GM23338 (cell line): ENCODE measurements at regions not wholly inside any gene's neighbourhood (a gene's known extent, or its start where the extent isn't known, plus 50 kb on each side); places are given as distances from the start of the nearest gene placed in this dataset.

Source experiments
- ATAC-seq: fragments of 200-7000 bp; cut with Tn5 transposase; 3 replicates; pipeline ENCODE4 v1.9.1; 2020
- DNase-seq: peaks from one replicate; pipeline ENCODE4 v3.0.0-alpha.2; 2015; ENCODE audit warnings: low spot score
- H2AFZ ChIP-seq: fragments of 200-600 bp; sonication (generic); 2 replicates; pipeline ENCODE4 v1.8.0; 2016; ENCODE audit warnings: antibody characterized with exemption, mild to moderate bottlenecking, moderate library complexity
- H3F3A ChIP-seq: fragments of 200-600 bp; sonication (generic); replicated peaks from 2 replicates; pipeline ENCODE4 v1.8.0; 2017; ENCODE audit warnings: antibody characterized with exemption, mixed run types, low read depth
- H3K27ac ChIP-seq: fragments of 200-600 bp; sonication (generic); 2 replicates; pipeline ENCODE4 v1.6.1; 2016; ENCODE audit warnings: low read depth
- H3K27me3 ChIP-seq: fragments of 200-600 bp; sonication (generic); 2 replicates; pipeline ENCODE4 v1.8.0; 2016; ENCODE audit warnings: mild to moderate bottlenecking, mixed run types, moderate library complexity; ENCODE audit not compliant: insufficient read depth
- H3K36me3 ChIP-seq: fragments of 200-600 bp; sonication (generic); 2 replicates; pipeline ENCODE4 v1.8.0; 2016; ENCODE audit warnings: mild to moderate bottlenecking; ENCODE audit not compliant: insufficient read depth
- H3K4me1 ChIP-seq: fragments of 200-600 bp; sonication (generic); 2 replicates; pipeline ENCODE4 v1.8.0; 2016; ENCODE audit warnings: mild to moderate bottlenecking, moderate library complexity; ENCODE audit not compliant: insufficient read depth
- H3K4me2 ChIP-seq: fragments of 200-600 bp; sonication (generic); 2 replicates; pipeline ENCODE4 v1.7.1; 2017; ENCODE audit warnings: mixed run types
- H3K4me3 ChIP-seq: fragments of 200-600 bp; sonication (generic); 2 replicates; pipeline ENCODE4 v1.6.1; 2016; ENCODE audit warnings: mixed run types
- H3K79me2 ChIP-seq: fragments of 200-600 bp; sonication (generic); replicated peaks from 2 replicates; pipeline ENCODE4 v1.8.0; 2017; ENCODE audit warnings: mild to moderate bottlenecking; ENCODE audit not compliant: insufficient read depth
- H3K9me2 ChIP-seq: fragments of 200-600 bp; sonication (generic); 2 replicates; pipeline ENCODE4 v1.8.0; 2017; ENCODE audit not compliant: insufficient read depth
- H4K20me1 ChIP-seq: fragments of 200-600 bp; sonication (generic); replicated peaks from 2 replicates; pipeline ENCODE4 v1.8.0; 2017; ENCODE audit warnings: mild to moderate bottlenecking; ENCODE audit not compliant: insufficient read depth
- H3K27ac Mint-ChIP-seq: 2 replicates; pipeline ENCODE4 v1.8.0; 2020; ENCODE audit warnings: inconsistent platforms, mild to moderate bottlenecking, moderate library complexity, mixed read lengths
- H3K27me3 Mint-ChIP-seq: 3 replicates; pipeline ENCODE4 v1.8.0; 2022; ENCODE audit warnings: low read depth, mild to moderate bottlenecking, moderate library complexity, mixed read lengths, inconsistent platforms; ENCODE audit not compliant: insufficient read depth, poor library complexity
- H3K36me3 Mint-ChIP-seq: 3 replicates; pipeline ENCODE4 v1.8.0; 2021; ENCODE audit warnings: low read depth, mild to moderate bottlenecking, inconsistent platforms, moderate library complexity, mixed read lengths
- H3K4me1 Mint-ChIP-seq: 3 replicates; pipeline ENCODE4 v1.8.0; 2020; ENCODE audit warnings: mild to moderate bottlenecking, inconsistent platforms, mixed read lengths
- H3K4me3 Mint-ChIP-seq: 3 replicates; pipeline ENCODE4 v1.8.0; 2021; ENCODE audit warnings: moderate library complexity, mild to moderate bottlenecking, inconsistent platforms, mixed read lengths
- H3K9me3 Mint-ChIP-seq: 3 replicates; pipeline ENCODE4 v1.8.0; 2020; ENCODE audit warnings: moderate library complexity, mild to moderate bottlenecking, inconsistent platforms, mixed read lengths
- EZH2 ChIP-seq: fragments of 200-600 bp; sonication (generic); IDR thresholded peaks from one replicate; pipeline ENCODE4 v1.8.0; 2017; ENCODE audit warnings: antibody characterized with exemption, mild to moderate bottlenecking, low read depth; ENCODE audit not compliant: unreplicated experiment
- JUNB ChIP-seq: IDR thresholded peaks from one replicate; pipeline ENCODE4 v1.6.1; 2016; ENCODE audit warnings: antibody characterized with exemption; ENCODE audit not compliant: unreplicated experiment
- ZNF114 ChIP-seq: fragments of 250-450 bp; sonication (Bioruptor Pico); IDR thresholded peaks from 2 replicates; pipeline ENCODE4 v1.5.0; 2020; ENCODE audit warnings: mild to moderate bottlenecking, moderate library complexity
- ZNF331 ChIP-seq: fragments of 250-450 bp; sonication (Bioruptor Pico); IDR thresholded peaks from 2 replicates; pipeline ENCODE4 v1.5.0; 2020; ENCODE audit warnings: low read depth, mild to moderate bottlenecking, moderate library complexity
- TF ChIP-seq, protein P1 (sequence below): fragments of 250-450 bp; sonication (Bioruptor Pico); IDR thresholded peaks from 2 replicates; pipeline ENCODE4 v1.5.0; 2020; ENCODE audit warnings: mild to moderate bottlenecking, moderate library complexity
- TF ChIP-seq, protein P2 (sequence below): IDR thresholded peaks from one replicate; pipeline ENCODE4 v1.6.1; 2018; ENCODE audit warnings: antibody characterized with exemption; ENCODE audit not compliant: unreplicated experiment

DNA sequence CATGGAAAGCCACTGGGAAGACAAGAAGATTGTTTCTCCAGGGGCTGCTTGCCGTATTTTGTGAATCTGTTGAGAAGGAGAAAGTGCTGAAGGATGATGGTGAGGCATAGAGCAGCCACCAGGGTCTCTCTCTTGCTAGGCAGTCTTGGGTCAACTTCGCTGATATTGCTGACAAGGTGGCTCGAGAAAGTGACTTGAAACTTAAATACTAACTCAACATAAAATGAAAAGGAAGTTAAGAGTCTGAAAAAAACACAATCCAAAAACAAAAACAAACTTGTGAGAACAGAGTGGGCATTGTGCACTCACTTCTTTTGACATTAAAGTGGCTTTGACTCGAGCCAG lies 90.1 kb downstream of the CHST2 start (continued):
- TF ChIP-seq, protein P1, sequence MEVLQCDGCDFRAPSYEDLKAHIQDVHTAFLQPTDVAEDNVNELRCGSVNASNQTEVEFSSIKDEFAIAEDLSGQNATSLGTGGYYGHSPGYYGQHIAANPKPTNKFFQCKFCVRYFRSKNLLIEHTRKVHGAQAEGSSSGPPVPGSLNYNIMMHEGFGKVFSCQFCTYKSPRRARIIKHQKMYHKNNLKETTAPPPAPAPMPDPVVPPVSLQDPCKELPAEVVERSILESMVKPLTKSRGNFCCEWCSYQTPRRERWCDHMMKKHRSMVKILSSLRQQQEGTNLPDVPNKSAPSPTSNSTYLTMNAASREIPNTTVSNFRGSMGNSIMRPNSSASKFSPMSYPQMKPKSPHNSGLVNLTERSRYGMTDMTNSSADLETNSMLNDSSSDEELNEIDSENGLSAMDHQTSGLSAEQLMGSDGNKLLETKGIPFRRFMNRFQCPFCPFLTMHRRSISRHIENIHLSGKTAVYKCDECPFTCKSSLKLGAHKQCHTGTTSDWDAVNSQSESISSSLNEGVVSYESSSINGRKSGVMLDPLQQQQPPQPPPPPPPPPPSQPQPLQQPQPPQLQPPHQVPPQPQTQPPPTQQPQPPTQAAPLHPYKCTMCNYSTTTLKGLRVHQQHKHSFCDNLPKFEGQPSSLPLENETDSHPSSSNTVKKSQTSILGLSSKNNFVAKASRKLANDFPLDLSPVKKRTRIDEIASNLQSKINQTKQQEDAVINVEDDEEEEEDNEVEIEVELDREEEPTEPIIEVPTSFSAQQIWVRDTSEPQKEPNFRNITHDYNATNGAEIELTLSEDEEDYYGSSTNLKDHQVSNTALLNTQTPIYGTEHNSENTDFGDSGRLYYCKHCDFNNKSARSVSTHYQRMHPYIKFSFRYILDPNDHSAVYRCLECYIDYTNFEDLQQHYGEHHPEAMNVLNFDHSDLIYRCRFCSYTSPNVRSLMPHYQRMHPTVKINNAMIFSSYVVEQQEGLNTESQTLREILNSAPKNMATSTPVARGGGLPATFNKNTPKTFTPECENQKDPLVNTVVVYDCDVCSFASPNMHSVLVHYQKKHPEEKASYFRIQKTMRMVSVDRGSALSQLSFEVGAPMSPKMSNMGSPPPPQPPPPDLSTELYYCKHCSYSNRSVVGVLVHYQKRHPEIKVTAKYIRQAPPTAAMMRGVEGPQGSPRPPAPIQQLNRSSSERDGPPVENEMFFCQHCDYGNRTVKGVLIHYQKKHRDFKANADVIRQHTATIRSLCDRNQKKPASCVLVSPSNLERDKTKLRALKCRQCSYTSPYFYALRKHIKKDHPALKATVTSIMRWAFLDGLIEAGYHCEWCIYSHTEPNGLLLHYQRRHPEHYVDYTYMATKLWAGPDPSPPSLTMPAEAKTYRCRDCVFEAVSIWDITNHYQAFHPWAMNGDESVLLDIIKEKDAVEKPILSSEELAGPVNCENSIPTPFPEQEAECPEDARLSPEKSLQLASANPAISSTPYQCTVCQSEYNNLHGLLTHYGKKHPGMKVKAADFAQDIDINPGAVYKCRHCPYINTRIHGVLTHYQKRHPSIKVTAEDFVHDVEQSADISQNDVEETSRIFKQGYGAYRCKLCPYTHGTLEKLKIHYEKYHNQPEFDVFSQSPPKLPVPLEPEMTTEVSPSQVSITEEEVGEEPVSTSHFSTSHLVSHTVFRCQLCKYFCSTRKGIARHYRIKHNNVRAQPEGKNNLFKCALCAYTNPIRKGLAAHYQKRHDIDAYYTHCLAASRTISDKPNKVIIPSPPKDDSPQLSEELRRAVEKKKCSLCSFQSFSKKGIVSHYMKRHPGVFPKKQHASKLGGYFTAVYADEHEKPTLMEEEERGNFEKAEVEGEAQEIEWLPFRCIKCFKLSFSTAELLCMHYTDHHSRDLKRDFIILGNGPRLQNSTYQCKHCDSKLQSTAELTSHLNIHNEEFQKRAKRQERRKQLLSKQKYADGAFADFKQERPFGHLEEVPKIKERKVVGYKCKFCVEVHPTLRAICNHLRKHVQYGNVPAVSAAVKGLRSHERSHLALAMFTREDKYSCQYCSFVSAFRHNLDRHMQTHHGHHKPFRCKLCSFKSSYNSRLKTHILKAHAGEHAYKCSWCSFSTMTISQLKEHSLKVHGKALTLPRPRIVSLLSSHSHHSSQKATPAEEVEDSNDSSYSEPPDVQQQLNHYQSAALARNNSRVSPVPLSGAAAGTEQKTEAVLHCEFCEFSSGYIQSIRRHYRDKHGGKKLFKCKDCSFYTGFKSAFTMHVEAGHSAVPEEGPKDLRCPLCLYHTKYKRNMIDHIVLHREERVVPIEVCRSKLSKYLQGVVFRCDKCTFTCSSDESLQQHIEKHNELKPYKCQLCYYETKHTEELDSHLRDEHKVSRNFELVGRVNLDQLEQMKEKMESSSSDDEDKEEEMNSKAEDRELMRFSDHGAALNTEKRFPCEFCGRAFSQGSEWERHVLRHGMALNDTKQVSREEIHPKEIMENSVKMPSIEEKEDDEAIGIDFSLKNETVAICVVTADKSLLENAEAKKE (CRISPR knock-in tag) = no peak
- no peak for TF ChIP-seq EZH2

DNA sequence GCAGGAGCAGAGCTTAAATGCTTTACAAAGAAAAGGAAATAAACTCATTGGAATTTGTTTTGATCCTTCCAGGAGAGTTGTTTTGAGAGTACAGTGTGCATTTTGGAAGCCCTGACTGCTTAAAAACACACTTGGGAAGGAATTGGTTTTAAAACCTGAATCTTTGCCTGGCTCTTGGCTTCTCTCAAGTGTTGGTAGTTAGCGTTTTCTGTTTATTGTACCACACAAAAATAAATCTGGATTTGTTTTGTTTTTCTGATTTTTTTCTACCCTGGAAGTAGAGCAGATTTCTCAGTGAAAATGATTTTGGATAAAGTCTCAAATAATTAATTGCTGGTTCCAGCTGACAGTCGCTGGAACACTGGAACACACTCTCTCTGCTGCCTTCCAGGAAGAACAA lies 90.6 kb downstream of the CHST2 start:
- H3K27me3 ChIP-seq = no peaks in the 10 kb centered on the region

DNA sequence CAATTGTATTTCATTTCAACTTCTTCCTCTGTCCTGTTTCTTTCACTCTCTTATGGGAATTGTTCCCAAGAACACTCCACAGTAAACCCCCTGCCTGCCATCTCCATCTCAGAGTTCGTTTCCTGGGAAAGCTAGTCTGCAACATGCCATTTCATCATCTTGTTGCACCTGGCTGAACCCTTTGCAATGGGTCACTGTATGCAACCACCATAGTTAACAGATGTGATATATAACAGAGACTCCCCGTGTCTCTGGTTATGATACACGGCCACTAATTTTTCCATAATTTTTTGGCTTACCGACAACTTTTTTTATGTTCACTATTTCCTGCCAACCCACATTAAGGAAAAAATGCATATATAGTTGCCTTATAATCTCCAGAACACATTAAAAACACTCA lies 95.5 kb downstream of the CHST2 start:
- Histone ChIP-seq H3K9me2 (no peaks in the 10 kb centered on the region), H2AFZ (no peak overlapping the region), H3K4me1 (peaks cover 13% of the 10 kb centered on the region), H3K4me3 (no peak overlapping the region), H3K79me2 (no peaks in the 10 kb centered on the region), H3K36me3 (no peaks in the 10 kb centered on the region), H3K27me3 (no peaks in the 10 kb centered on the region), H3K27ac (no peak overlapping the region), H3K4me2 (no peak overlapping the region), H4K20me1 (no peaks in the 10 kb centered on the region), H3F3A (no peaks in the 10 kb centered on the region)
- Mint-ChIP-seq H3K4me1 (peaks cover 15% of the 10 kb centered on the region), H3K27ac (no peak overlapping the region), H3K27me3 (peaks cover 2% of the 10 kb centered on the region), H3K36me3 (no peaks in the 10 kb centered on the region), H3K4me3 (no peak overlapping the region), H3K9me3 (no peaks in the 10 kb centered on the region; the same call in 2 of the 3 replicates)
- no peak for DNase-seq
- ATAC-seq = no peak
- TF ChIP-seq JUNB = no peak
- no peak for TF ChIP-seq ZNF331 (CRISPR knock-in tag)
- TF ChIP-seq, protein P2, sequence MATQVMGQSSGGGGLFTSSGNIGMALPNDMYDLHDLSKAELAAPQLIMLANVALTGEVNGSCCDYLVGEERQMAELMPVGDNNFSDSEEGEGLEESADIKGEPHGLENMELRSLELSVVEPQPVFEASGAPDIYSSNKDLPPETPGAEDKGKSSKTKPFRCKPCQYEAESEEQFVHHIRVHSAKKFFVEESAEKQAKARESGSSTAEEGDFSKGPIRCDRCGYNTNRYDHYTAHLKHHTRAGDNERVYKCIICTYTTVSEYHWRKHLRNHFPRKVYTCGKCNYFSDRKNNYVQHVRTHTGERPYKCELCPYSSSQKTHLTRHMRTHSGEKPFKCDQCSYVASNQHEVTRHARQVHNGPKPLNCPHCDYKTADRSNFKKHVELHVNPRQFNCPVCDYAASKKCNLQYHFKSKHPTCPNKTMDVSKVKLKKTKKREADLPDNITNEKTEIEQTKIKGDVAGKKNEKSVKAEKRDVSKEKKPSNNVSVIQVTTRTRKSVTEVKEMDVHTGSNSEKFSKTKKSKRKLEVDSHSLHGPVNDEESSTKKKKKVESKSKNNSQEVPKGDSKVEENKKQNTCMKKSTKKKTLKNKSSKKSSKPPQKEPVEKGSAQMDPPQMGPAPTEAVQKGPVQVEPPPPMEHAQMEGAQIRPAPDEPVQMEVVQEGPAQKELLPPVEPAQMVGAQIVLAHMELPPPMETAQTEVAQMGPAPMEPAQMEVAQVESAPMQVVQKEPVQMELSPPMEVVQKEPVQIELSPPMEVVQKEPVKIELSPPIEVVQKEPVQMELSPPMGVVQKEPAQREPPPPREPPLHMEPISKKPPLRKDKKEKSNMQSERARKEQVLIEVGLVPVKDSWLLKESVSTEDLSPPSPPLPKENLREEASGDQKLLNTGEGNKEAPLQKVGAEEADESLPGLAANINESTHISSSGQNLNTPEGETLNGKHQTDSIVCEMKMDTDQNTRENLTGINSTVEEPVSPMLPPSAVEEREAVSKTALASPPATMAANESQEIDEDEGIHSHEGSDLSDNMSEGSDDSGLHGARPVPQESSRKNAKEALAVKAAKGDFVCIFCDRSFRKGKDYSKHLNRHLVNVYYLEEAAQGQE = no peak

More for the DNA sequence above, 90.6 kb downstream of the CHST2 start:
- H3K4me2 ChIP-seq = no peak overlapping the region
- TF ChIP-seq EZH2 = no peak
- TF ChIP-seq ZNF114 (CRISPR knock-in tag) = no peak
- DNase-seq = no peak
- no peaks in the 10 kb centered on the region for H3K36me3 ChIP-seq
- H3K9me3 Mint-ChIP-seq = peaks cover 3% of the 10 kb centered on the region; the same call in 1 of the 3 replicates
- H3K4me3 ChIP-seq = no peak overlapping the region
- no peak overlapping the region for H3K27ac ChIP-seq
- H3F3A ChIP-seq = no peaks in the 10 kb centered on the region
- peak overlapping the region; percentile 73; the same call in 1 of the 2 replicates for H2AFZ ChIP-seq
- H3K4me1 Mint-ChIP-seq = peaks cover 12% of the 10 kb centered on the region
- no peak overlapping the region for H3K4me3 Mint-ChIP-seq
- no peak for ATAC-seq
- H3K27me3 Mint-ChIP-seq = no peaks in the 10 kb centered on the region
- no peaks in the 10 kb centered on the region for H3K79me2 ChIP-seq
- 0 out of 2 replicates have a peak, but pooled peaks cover 3% of the 10 kb centered on the region for H3K4me1 ChIP-seq
- H3K36me3 Mint-ChIP-seq = no peaks in the 10 kb centered on the region
- no peaks in the 10 kb centered on the region for H4K20me1 ChIP-seq
- no peak overlapping the region for H3K27ac Mint-ChIP-seq
- H3K9me2 ChIP-seq = 0 out of 2 replicates have a peak, but pooled peaks cover 3% of the 10 kb centered on the region
